Loucy (cell line): ENCODE measurements at regions not wholly inside any gene's neighbourhood (a gene's known extent, or its start where the extent isn't known, plus 50 kb on each side); places are given as distances from the start of the nearest gene placed in this dataset.
"Not testable (repeated sequence)": the region's sequence is repeated elsewhere in the genome, so short reads cannot be mapped to it uniquely, and the experiment has no call there.

Source experiments
- EZH2phosphoT487 ChIP-seq: fragments of 200-600 bp; IDR thresholded peaks from 2 replicates; pipeline ENCODE4 v1.6.1; 2018; ENCODE audit warnings: antibody characterized with exemption, mild to moderate bottlenecking, moderate library complexity, borderline replicate concordance
- TF ChIP-seq, protein P1 (sequence below): fragments of 200-600 bp; sonication (generic); conservative IDR thresholded peaks from 2 replicates; pipeline ENCODE4 v1.5.1; 2014; ENCODE audit warnings: mild to moderate bottlenecking, antibody characterized with exemption, low read length

DNA sequence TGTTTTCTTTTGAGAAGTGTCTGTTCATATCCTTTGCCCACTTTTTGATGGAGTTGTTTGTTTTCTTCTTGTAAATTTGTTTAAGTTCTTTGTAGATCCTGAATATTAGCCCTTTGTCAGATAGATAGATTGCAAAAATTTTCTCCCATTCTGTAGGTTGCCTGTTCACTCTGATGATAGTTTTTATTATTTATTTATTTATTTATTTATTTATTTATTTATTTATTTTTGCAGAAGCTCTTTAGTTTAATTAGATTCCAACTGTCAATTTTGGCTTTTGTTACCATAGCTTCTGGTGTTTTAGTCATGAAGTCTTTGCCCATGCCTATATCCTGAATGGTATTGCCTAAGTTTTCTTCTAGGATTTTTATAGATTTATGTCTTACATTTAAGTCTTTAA lies 115.9 kb downstream of the MAGEE1 start:
- TF ChIP-seq, protein P1, sequence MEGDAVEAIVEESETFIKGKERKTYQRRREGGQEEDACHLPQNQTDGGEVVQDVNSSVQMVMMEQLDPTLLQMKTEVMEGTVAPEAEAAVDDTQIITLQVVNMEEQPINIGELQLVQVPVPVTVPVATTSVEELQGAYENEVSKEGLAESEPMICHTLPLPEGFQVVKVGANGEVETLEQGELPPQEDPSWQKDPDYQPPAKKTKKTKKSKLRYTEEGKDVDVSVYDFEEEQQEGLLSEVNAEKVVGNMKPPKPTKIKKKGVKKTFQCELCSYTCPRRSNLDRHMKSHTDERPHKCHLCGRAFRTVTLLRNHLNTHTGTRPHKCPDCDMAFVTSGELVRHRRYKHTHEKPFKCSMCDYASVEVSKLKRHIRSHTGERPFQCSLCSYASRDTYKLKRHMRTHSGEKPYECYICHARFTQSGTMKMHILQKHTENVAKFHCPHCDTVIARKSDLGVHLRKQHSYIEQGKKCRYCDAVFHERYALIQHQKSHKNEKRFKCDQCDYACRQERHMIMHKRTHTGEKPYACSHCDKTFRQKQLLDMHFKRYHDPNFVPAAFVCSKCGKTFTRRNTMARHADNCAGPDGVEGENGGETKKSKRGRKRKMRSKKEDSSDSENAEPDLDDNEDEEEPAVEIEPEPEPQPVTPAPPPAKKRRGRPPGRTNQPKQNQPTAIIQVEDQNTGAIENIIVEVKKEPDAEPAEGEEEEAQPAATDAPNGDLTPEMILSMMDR, result not testable (repeated sequence)
- not testable (repeated sequence) for TF ChIP-seq EZH2phosphoT487
